ENCODE measurements at regions not wholly inside any gene's neighbourhood (a gene's known extent, or its start where the extent isn't known, plus 50 kb on each side); places are given as distances from the start of the nearest gene placed in this dataset.

GRCh38 chr4:136763919-136764318 lies 768.4 kb downstream of the PCDH18 start:
- Histone ChIP-seq H3K9me3 (no peaks in the 10 kb centered on the region; the same call in 1 of the 2 replicates), H3K4me3 (ENCODE audit: low read depth, low read length) (no peak overlapping the region), H3K27me3 (no peaks in the 10 kb centered on the region; the same call in 1 of the 2 replicates), H3K36me3 (no peaks in the 10 kb centered on the region), H3K4me1 (peaks cover 13% of the 10 kb centered on the region)
- no peak for TF ChIP-seq CTCF (IDR thresholded peaks at IDR 0.05; ENCODE audit: low read depth, low read length)
- no peak for DNase-seq

GRCh38 chr4:136755531-136755916 lies 776.8 kb downstream of the PCDH18 start:
- Histone ChIP-seq H3K27me3 (no peaks in the 10 kb centered on the region), H3K36me3 (no peaks in the 10 kb centered on the region), H3K9me3 (no peaks in the 10 kb centered on the region), H3K4me1 (no peaks in the 10 kb centered on the region), H3K4me3 (ENCODE audit: low read depth, low read length) (no peak overlapping the region)
- DNase-seq, result no peak
- TF ChIP-seq CTCF (IDR thresholded peaks at IDR 0.05; ENCODE audit: low read depth, low read length), result no peak

GRCh38 chr4:136754810-136755530 lies 777.3 kb downstream of the PCDH18 start:
- no peaks in the 10 kb centered on the region for H3K36me3 ChIP-seq
- H3K4me3 ChIP-seq (ENCODE audit: low read depth, low read length), result no peak overlapping the region
- H3K27me3 ChIP-seq, result no peaks in the 10 kb centered on the region
- no peak for DNase-seq
- no peaks in the 10 kb centered on the region for H3K4me1 ChIP-seq
- TF ChIP-seq CTCF (IDR thresholded peaks at IDR 0.05; ENCODE audit: low read depth, low read length), result no peak
- H3K9me3 ChIP-seq, result no peaks in the 10 kb centered on the region

GRCh38 chr4:136751556-136751955 lies 780.7 kb downstream of the PCDH18 start:
- DNase-seq, result no peak
- Histone ChIP-seq H3K27me3 (no peaks in the 10 kb centered on the region), H3K4me1 (no peaks in the 10 kb centered on the region), H3K36me3 (no peaks in the 10 kb centered on the region), H3K9me3 (no peaks in the 10 kb centered on the region), H3K4me3 (ENCODE audit: low read depth, low read length) (no peak overlapping the region)
- no peak for TF ChIP-seq CTCF (IDR thresholded peaks at IDR 0.05; ENCODE audit: low read depth, low read length)

- Histone ChIP-seq H3K9me3 (no peaks in the 10 kb centered on the region), H3K4me1 (no peaks in the 10 kb centered on the region), H3K4me3 (ENCODE audit: low read depth, low read length) (no peak overlapping the region), H3K27me3 (no peaks in the 10 kb centered on the region), H3K36me3 (no peaks in the 10 kb centered on the region)
- no peak for DNase-seq
- no peak for TF ChIP-seq CTCF (IDR thresholded peaks at IDR 0.05; ENCODE audit: low read depth, low read length)
These were observed 781.4 kb downstream of the PCDH18 start for GRCh38 chr4:136750897-136751296.

- H3K9me3 ChIP-seq, result no peaks in the 10 kb centered on the region
- H3K4me1 ChIP-seq, result no peaks in the 10 kb centered on the region
- H3K4me3 ChIP-seq (ENCODE audit: low read depth, low read length), result no peak overlapping the region
- no peaks in the 10 kb centered on the region for H3K27me3 ChIP-seq
- TF ChIP-seq CTCF (IDR thresholded peaks at IDR 0.05; ENCODE audit: low read depth, low read length), result no peak
- DNase-seq, result no peak
- H3K36me3 ChIP-seq, result no peaks in the 10 kb centered on the region
These were observed 782.3 kb downstream of the PCDH18 start for GRCh38 chr4:136749989-136750388.

Measured in BE2C (cell line).